GM23338 (cell line): ENCODE measurements at regions not wholly inside any gene's neighbourhood (a gene's known extent, or its start where the extent isn't known, plus 50 kb on each side); places are given as distances from the start of the nearest gene placed in this dataset.

Experiments
- ATAC-seq: fragments of 200-7000 bp; cut with Tn5 transposase; 3 replicates; pipeline ENCODE4 v1.9.1; 2020
- DNase-seq: peaks from one replicate; pipeline ENCODE4 v3.0.0-alpha.2; 2015; ENCODE audit warnings: low spot score
- H2AFZ ChIP-seq: fragments of 200-600 bp; sonication (generic); 2 replicates; pipeline ENCODE4 v1.8.0; 2016; ENCODE audit warnings: antibody characterized with exemption, mild to moderate bottlenecking, moderate library complexity
- H3F3A ChIP-seq: fragments of 200-600 bp; sonication (generic); replicated peaks from 2 replicates; pipeline ENCODE4 v1.8.0; 2017; ENCODE audit warnings: antibody characterized with exemption, mixed run types, low read depth
- H3K27ac ChIP-seq: fragments of 200-600 bp; sonication (generic); 2 replicates; pipeline ENCODE4 v1.6.1; 2016; ENCODE audit warnings: low read depth
- H3K27me3 ChIP-seq: fragments of 200-600 bp; sonication (generic); 2 replicates; pipeline ENCODE4 v1.8.0; 2016; ENCODE audit warnings: mild to moderate bottlenecking, mixed run types, moderate library complexity; ENCODE audit not compliant: insufficient read depth
- H3K36me3 ChIP-seq: fragments of 200-600 bp; sonication (generic); 2 replicates; pipeline ENCODE4 v1.8.0; 2016; ENCODE audit warnings: mild to moderate bottlenecking; ENCODE audit not compliant: insufficient read depth
- H3K4me1 ChIP-seq: fragments of 200-600 bp; sonication (generic); 2 replicates; pipeline ENCODE4 v1.8.0; 2016; ENCODE audit warnings: mild to moderate bottlenecking, moderate library complexity; ENCODE audit not compliant: insufficient read depth
- H3K4me2 ChIP-seq: fragments of 200-600 bp; sonication (generic); 2 replicates; pipeline ENCODE4 v1.7.1; 2017; ENCODE audit warnings: mixed run types
- H3K4me3 ChIP-seq: fragments of 200-600 bp; sonication (generic); 2 replicates; pipeline ENCODE4 v1.6.1; 2016; ENCODE audit warnings: mixed run types
- H3K79me2 ChIP-seq: fragments of 200-600 bp; sonication (generic); replicated peaks from 2 replicates; pipeline ENCODE4 v1.8.0; 2017; ENCODE audit warnings: mild to moderate bottlenecking; ENCODE audit not compliant: insufficient read depth
- H3K9me2 ChIP-seq: fragments of 200-600 bp; sonication (generic); 2 replicates; pipeline ENCODE4 v1.8.0; 2017; ENCODE audit not compliant: insufficient read depth
- H4K20me1 ChIP-seq: fragments of 200-600 bp; sonication (generic); replicated peaks from 2 replicates; pipeline ENCODE4 v1.8.0; 2017; ENCODE audit warnings: mild to moderate bottlenecking; ENCODE audit not compliant: insufficient read depth
- H3K27ac Mint-ChIP-seq: 2 replicates; pipeline ENCODE4 v1.8.0; 2020; ENCODE audit warnings: inconsistent platforms, mild to moderate bottlenecking, moderate library complexity, mixed read lengths
- H3K27me3 Mint-ChIP-seq: 3 replicates; pipeline ENCODE4 v1.8.0; 2022; ENCODE audit warnings: low read depth, mild to moderate bottlenecking, moderate library complexity, mixed read lengths, inconsistent platforms; ENCODE audit not compliant: insufficient read depth, poor library complexity
- H3K36me3 Mint-ChIP-seq: 3 replicates; pipeline ENCODE4 v1.8.0; 2021; ENCODE audit warnings: low read depth, mild to moderate bottlenecking, inconsistent platforms, moderate library complexity, mixed read lengths
- H3K4me1 Mint-ChIP-seq: 3 replicates; pipeline ENCODE4 v1.8.0; 2020; ENCODE audit warnings: mild to moderate bottlenecking, inconsistent platforms, mixed read lengths
- H3K4me3 Mint-ChIP-seq: 3 replicates; pipeline ENCODE4 v1.8.0; 2021; ENCODE audit warnings: moderate library complexity, mild to moderate bottlenecking, inconsistent platforms, mixed read lengths
- H3K9me3 Mint-ChIP-seq: 3 replicates; pipeline ENCODE4 v1.8.0; 2020; ENCODE audit warnings: moderate library complexity, mild to moderate bottlenecking, inconsistent platforms, mixed read lengths
- ETS1 ChIP-seq: IDR thresholded peaks from 2 replicates; pipeline ENCODE4 v1.6.1; 2016; ENCODE audit warnings: antibody characterized with exemption
- JUNB ChIP-seq: IDR thresholded peaks from one replicate; pipeline ENCODE4 v1.6.1; 2016; ENCODE audit warnings: antibody characterized with exemption; ENCODE audit not compliant: unreplicated experiment
- NANOG ChIP-seq: IDR thresholded peaks from 2 replicates; pipeline ENCODE4 v1.6.1; 2016; ENCODE audit warnings: antibody characterized with exemption, borderline replicate concordance
- ZNF114 ChIP-seq: fragments of 250-450 bp; sonication (Bioruptor Pico); IDR thresholded peaks from 2 replicates; pipeline ENCODE4 v1.5.0; 2020; ENCODE audit warnings: mild to moderate bottlenecking, moderate library complexity
- ZNF331 ChIP-seq: fragments of 250-450 bp; sonication (Bioruptor Pico); IDR thresholded peaks from 2 replicates; pipeline ENCODE4 v1.5.0; 2020; ENCODE audit warnings: low read depth, mild to moderate bottlenecking, moderate library complexity
- ZNF462 ChIP-seq: fragments of 250-450 bp; sonication (Bioruptor Pico); IDR thresholded peaks from 2 replicates; pipeline ENCODE4 v1.5.0; 2020; ENCODE audit warnings: mild to moderate bottlenecking, moderate library complexity

- TF ChIP-seq ZNF462 (no peak), ZNF114 (CRISPR knock-in tag) (no peak), NANOG (no peak), JUNB (no peak), ETS1 (no peak)
These were observed 202.1 kb downstream of the TMEM26 start (continued) for GRCh38 chr10:61251089-61251488.

GRCh38 chr10:61250131-61250530, 203.1 kb downstream of the TMEM26 start:
- H3F3A ChIP-seq, result no peaks in the 10 kb centered on the region
- H3K4me1 ChIP-seq, result no peaks in the 10 kb centered on the region
- DNase-seq (no peak), ATAC-seq (no peak)
- TF ChIP-seq ZNF114 (CRISPR knock-in tag), result no peak
- TF ChIP-seq ZNF331, result no peak
- Mint-ChIP-seq H3K27me3 (no peaks in the 10 kb centered on the region), H3K4me1 (no peaks in the 10 kb centered on the region), H3K4me3 (no peak overlapping the region), H3K27ac (no peak overlapping the region), H3K9me3 (peaks cover 14% of the 10 kb centered on the region; the same call in 2 of the 3 replicates), H3K36me3 (no peaks in the 10 kb centered on the region; the same call in 2 of the 3 replicates)
- no peak overlapping the region for H3K4me3 ChIP-seq
- no peaks in the 10 kb centered on the region for H3K36me3 ChIP-seq
- H4K20me1 ChIP-seq, result no peaks in the 10 kb centered on the region
- H3K27ac ChIP-seq, result no peak overlapping the region
- H3K27me3 ChIP-seq, result no peaks in the 10 kb centered on the region
- H3K4me2 ChIP-seq, result no peak overlapping the region
- no peak overlapping the region for H2AFZ ChIP-seq
- no peaks in the 10 kb centered on the region for H3K9me2 ChIP-seq
- no peaks in the 10 kb centered on the region for H3K79me2 ChIP-seq
